DMS53 (cell line): ENCODE measurements at regions not wholly inside any gene's neighbourhood (a gene's known extent, or its start where the extent isn't known, plus 50 kb on each side); places are given as distances from the start of the nearest gene placed in this dataset.

Experiments
- DNase-seq: peaks from one replicate; lab custom pipeline; 2025; lab: John Stamatoyannopoulos, UW

DNA sequence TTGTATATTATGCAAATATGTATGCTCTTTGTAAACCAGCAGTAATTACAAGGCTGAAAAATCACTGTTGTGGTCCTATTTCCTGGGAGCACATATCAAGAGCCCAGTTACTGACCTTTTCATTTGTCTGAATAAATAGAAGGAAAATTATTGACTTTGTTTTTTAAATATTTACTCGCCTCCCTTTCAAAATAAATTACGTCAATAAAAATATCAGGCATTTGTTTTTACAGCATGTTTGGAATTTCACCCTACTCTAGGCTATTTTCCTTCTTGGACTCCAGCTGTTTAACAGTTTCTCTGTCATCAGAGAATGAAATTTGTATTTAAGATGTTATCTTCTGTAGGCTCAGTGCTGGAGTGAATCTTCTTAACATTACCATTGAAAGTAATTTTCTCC, 59.9 kb upstream of the LRATD1 start:
- DNase-seq: peak; percentile 53

DNA sequence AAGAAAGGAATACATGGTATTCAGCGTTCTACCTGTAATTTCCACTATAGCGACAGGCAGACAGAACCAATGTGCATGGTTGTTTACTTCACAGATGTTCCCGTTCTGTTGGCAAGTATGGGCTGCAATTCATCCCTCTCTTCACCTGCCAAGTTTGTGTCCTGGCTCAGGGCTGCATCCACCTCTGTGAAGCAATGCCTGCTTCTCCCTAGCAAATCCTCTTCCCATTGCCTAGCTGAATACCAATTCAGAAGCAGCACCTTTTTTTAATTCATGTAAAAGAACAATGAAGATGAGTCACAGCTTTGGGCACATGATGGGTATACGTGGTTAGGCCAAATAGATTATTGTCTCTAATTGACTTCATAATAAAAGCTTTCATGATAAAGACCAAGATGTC, 54.7 kb upstream of the LRATD1 start:
- DNase-seq: no peak
